Upper lobe of left lung (tissue), 6 donors: ENCODE measurements at regions not wholly inside any gene's neighbourhood (a gene's known extent, or its start where the extent isn't known, plus 50 kb on each side); places are given as distances from the start of the nearest gene placed in this dataset.

Experiments used
- ATAC-seq, 2 donors: fragments of 200-7000 bp; cut with Tn5 transposase; one replicate each; pipeline ENCODE4 v1.9.1; 2022; ENCODE audit warnings: mild to moderate bottlenecking in 2 of 2, moderate library complexity in 2 of 2; ENCODE audit not compliant: low FRiP score in 2 of 2
- DNase-seq, 2 donors: peaks; one replicate each; pipeline ENCODE4 v3.0.0-alpha.2; 2019 to 2020
- H3K27ac ChIP-seq, 4 donors: fragments of 200-600 bp; sonication (generic); one replicate each; pipeline ENCODE4 v1.5.1; 2016 to 2019
- H3K27me3 ChIP-seq, 4 donors: fragments of 200-600 bp; sonication (generic); one replicate each; pipeline ENCODE4 v1.5.1; 2017 to 2019
- H3K36me3 ChIP-seq, 4 donors: fragments of 200-600 bp; sonication (generic); one replicate each; pipeline ENCODE4 v1.5.1; 2016 to 2019
- H3K4me1 ChIP-seq, 4 donors: fragments of 200-600 bp; sonication (generic); one replicate each; pipeline ENCODE4 v1.5.1; 2018 to 2019
- H3K4me3 ChIP-seq, 4 donors: fragments of 200-600 bp; sonication (generic); one replicate each; pipeline ENCODE4 v1.5.1; 2017 to 2019; ENCODE audit warnings: mild to moderate bottlenecking in 2 of 4, moderate library complexity in 1 of 4
- H3K9me3 ChIP-seq, 4 donors: fragments of 200-600 bp; sonication (generic); one replicate each; pipeline ENCODE4 v1.5.1; 2018 to 2019
- CTCF ChIP-seq, 6 experiments: fragments of 450-650 bp in 4 of 6; fragments of 200-600 bp in 2 of 6; sonication (generic) in 2 of 6; IDR thresholded peaks; one replicate each; pipeline ENCODE4 v1.5.1; 2016 to 2019; ENCODE audit warnings: antibody characterized with exemption in 6 of 6
- EP300 ChIP-seq, 4 donors: sonication (generic); formaldehyde crosslinking; IDR thresholded peaks; one replicate each; pipeline ENCODE4 v1.5.1; 2017; ENCODE audit warnings: antibody characterized with exemption in 4 of 4, control low read depth in 2 of 4
- POLR2A ChIP-seq, 4 donors: fragments of 450-650 bp; IDR thresholded peaks; one replicate each; pipeline ENCODE4 v1.5.1; 2016 to 2017; ENCODE audit warnings: antibody characterized with exemption in 4 of 4, mild to moderate bottlenecking in 2 of 4
- POLR2AphosphoS5 ChIP-seq, 2 donors: sonication (generic); formaldehyde crosslinking; IDR thresholded peaks; one replicate each; pipeline ENCODE4 v1.5.1; 2017; ENCODE audit warnings: antibody characterized with exemption in 2 of 2
- WGBS, 2 donors: methylation state at CpG; one replicate each; pipeline ENCODE4 v1.1.5; 2017 to 2018; 5-methylcytosine and 5-hydroxymethylcytosine counted together
- donor health status: DM: no; HTN: no; CAD: no; lungs with moderate emphysema.
- donor health status: DM: no; HTN: yes; CAD: no; lungs with severe emphysema.

GRCh38 chr12:19924360-19924759 is 444.0 kb upstream of the PDE3A start:
- H3K27me3 ChIP-seq: no peaks in the 10 kb centered on the region
- no peak for TF ChIP-seq POLR2AphosphoS5 (IDR thresholded peaks at IDR 0.05)
- TF ChIP-seq EP300 (IDR thresholded peaks at IDR 0.05): no peak
- no peak for TF ChIP-seq POLR2A (IDR thresholded peaks at IDR 0.05)
- TF ChIP-seq CTCF (IDR thresholded peaks at IDR 0.05): no peak
- no peaks in the 10 kb centered on the region for H3K36me3 ChIP-seq
- DNase-seq (no peak), ATAC-seq (no peak)
- H3K9me3 ChIP-seq: no peaks in the 10 kb centered on the region
- no peak overlapping the region for H3K27ac ChIP-seq
- H3K4me3 ChIP-seq: no peak overlapping the region
- H3K4me1 ChIP-seq: no peaks in the 10 kb centered on the region

GRCh38 chr12:19925841-19926240 is 442.5 kb upstream of the PDE3A start:
- no peaks in the 10 kb centered on the region for H3K27me3 ChIP-seq
- no peak overlapping the region for H3K27ac ChIP-seq
- no peaks in the 10 kb centered on the region for H3K9me3 ChIP-seq
- H3K36me3 ChIP-seq: no peaks in the 10 kb centered on the region
- H3K4me1 ChIP-seq: no peaks in the 10 kb centered on the region
- H3K4me3 ChIP-seq: no peak overlapping the region
- TF ChIP-seq POLR2A (IDR thresholded peaks at IDR 0.05) (no peak), CTCF (IDR thresholded peaks at IDR 0.05) (no peak), EP300 (IDR thresholded peaks at IDR 0.05) (no peak), POLR2AphosphoS5 (IDR thresholded peaks at IDR 0.05) (no peak)
- DNase-seq (no peak), ATAC-seq (no peak)
- WGBS, 2 donors: 90 to 100% methylated on average over 2 of the region's 2 CpGs

- WGBS, 2 donors: 74 to 78% methylated on average over 1 of the region's 1 CpG
- TF ChIP-seq CTCF (IDR thresholded peaks at IDR 0.05) (no peak), POLR2AphosphoS5 (IDR thresholded peaks at IDR 0.05) (no peak), POLR2A (IDR thresholded peaks at IDR 0.05) (no peak), EP300 (IDR thresholded peaks at IDR 0.05) (no peak)
- Histone ChIP-seq H3K27me3 (no peaks in the 10 kb centered on the region), H3K36me3 (no peaks in the 10 kb centered on the region), H3K27ac (no peak overlapping the region), H3K4me3 (no peak overlapping the region), H3K9me3 (no peaks in the 10 kb centered on the region), H3K4me1 (no peaks in the 10 kb centered on the region)
- ATAC-seq (no peak), DNase-seq (no peak)
Observed at GRCh38 chr12:19926266-19926665, 442.1 kb upstream of the PDE3A start.

GRCh38 chr12:19927661-19928060 is 440.7 kb upstream of the PDE3A start:
- ATAC-seq (no peak), DNase-seq (no peak)
- H3K27me3 ChIP-seq: no peaks in the 10 kb centered on the region
- no peak overlapping the region for H3K27ac ChIP-seq
- no peaks in the 10 kb centered on the region for H3K36me3 ChIP-seq
- TF ChIP-seq EP300 (IDR thresholded peaks at IDR 0.05) (no peak), POLR2AphosphoS5 (IDR thresholded peaks at IDR 0.05) (no peak), POLR2A (IDR thresholded peaks at IDR 0.05) (no peak), CTCF (IDR thresholded peaks at IDR 0.05) (no peak)
- H3K4me3 ChIP-seq: no peak overlapping the region
- 61 to 76% methylated on average over 2 of the region's 2 CpGs for WGBS, 2 donors
- H3K4me1 ChIP-seq: no peaks in the 10 kb centered on the region
- H3K9me3 ChIP-seq: no peaks in the 10 kb centered on the region

GRCh38 chr12:19932413-19932812 is 435.9 kb upstream of the PDE3A start:
- TF ChIP-seq CTCF (IDR thresholded peaks at IDR 0.05) (no peak), POLR2AphosphoS5 (IDR thresholded peaks at IDR 0.05) (no peak), EP300 (IDR thresholded peaks at IDR 0.05) (no peak), POLR2A (IDR thresholded peaks at IDR 0.05) (no peak)
- Histone ChIP-seq H3K36me3 (no peaks in the 10 kb centered on the region), H3K27me3 (no peaks in the 10 kb centered on the region), H3K27ac (no peak overlapping the region), H3K9me3 (no peaks in the 10 kb centered on the region), H3K4me3 (no peak overlapping the region), H3K4me1 (no peaks in the 10 kb centered on the region)
- no peak for ATAC-seq
- 90 to 93% methylated on average over 4 of the region's 4 CpGs for WGBS, 2 donors
- DNase-seq: no peak
